Stimulated activated CD4-positive, alpha-beta T cell treated with anti-CD3 and anti-CD28 coated beads, Interleukin-15, amount 100 ng/mL, for 48 hours (primary cell): ENCODE measurements at regions not wholly inside any gene's neighbourhood (a gene's known extent, or its start where the extent isn't known, plus 50 kb on each side); places are given as distances from the start of the nearest gene placed in this dataset.
A peak's percentile ranks its signal among the peaks of the same experiment; 100 is the strongest.
"Not testable (repeated sequence)": the region's sequence is repeated elsewhere in the genome, so short reads cannot be mapped to it uniquely, and the experiment has no call there.

Experiments
- DNase-seq, 2 donors: peaks; one replicate each; pipeline ENCODE4 v3.0.0-alpha.2; 2020; ENCODE audit warnings: low read depth in 2 of 2

GRCh38 chr1:230556453-230556852 lies 85.8 kb upstream of the COG2 start:
- no peak for DNase-seq

- DNase-seq = no peak
These were observed 86.5 kb upstream of the COG2 start for GRCh38 chr1:230555814-230556213.

- no peak for DNase-seq
These were observed 89.4 kb upstream of the COG2 start for GRCh38 chr1:230552880-230553279.

- DNase-seq = not testable (repeated sequence)
These were observed 91.3 kb upstream of the COG2 start for GRCh38 chr1:230550945-230551344.

GRCh38 chr1:230550428-230550827 lies 91.9 kb upstream of the COG2 start:
- no peak for DNase-seq

GRCh38 chr1:230549625-230550024 lies 92.7 kb upstream of the COG2 start:
- no peak for DNase-seq

GRCh38 chr1:230548997-230549396 lies 93.3 kb upstream of the COG2 start:
- no peak for DNase-seq

GRCh38 chr1:230548357-230548756 lies 93.9 kb upstream of the COG2 start:
- DNase-seq = no peak

GRCh38 chr1:230545181-230545580 lies 97.1 kb upstream of the COG2 start:
- DNase-seq = no peak

GRCh38 chr1:230544758-230545157 lies 97.5 kb upstream of the COG2 start:
- no peak for DNase-seq

GRCh38 chr1:230543085-230543484 lies 99.2 kb upstream of the COG2 start:
- no peak for DNase-seq

- DNase-seq = no peak
These were observed 99.6 kb upstream of the COG2 start for GRCh38 chr1:230542681-230543080.

- peak; percentile 7 to 9 for DNase-seq
These were observed 100.2 kb upstream of the COG2 start for GRCh38 chr1:230542054-230542453.

- no peak for DNase-seq
These were observed 101.0 kb upstream of the COG2 start for GRCh38 chr1:230541306-230541705.

GRCh38 chr1:230540421-230541155 lies 101.7 kb upstream of the COG2 start:
- DNase-seq = no peak

- DNase-seq = no peak
These were observed 104.8 kb upstream of the COG2 start for GRCh38 chr1:230537456-230537855.

- no peak for DNase-seq
These were observed 105.6 kb upstream of the COG2 start for GRCh38 chr1:230536641-230537155.

GRCh38 chr1:230534224-230534623 lies 108.1 kb upstream of the COG2 start:
- no peak for DNase-seq

- no peak for DNase-seq
These were observed 105.0 kb upstream of the PGBD5 start for GRCh38 chr1:230531103-230531502.

- no peak for DNase-seq
These were observed 93.1 kb upstream of the PGBD5 start for GRCh38 chr1:230519246-230519645.

- DNase-seq = no peak
These were observed 92.4 kb upstream of the PGBD5 start for GRCh38 chr1:230518511-230518910.

- no peak for DNase-seq
These were observed 91.7 kb upstream of the PGBD5 start for GRCh38 chr1:230517786-230518185.

GRCh38 chr1:230517326-230517725 lies 91.2 kb upstream of the PGBD5 start:
- DNase-seq = no peak

- DNase-seq = no peak
These were observed 90.8 kb upstream of the PGBD5 start for GRCh38 chr1:230516889-230517288.
